ENCODE measurements at regions not wholly inside any gene's neighbourhood (a gene's known extent, or its start where the extent isn't known, plus 50 kb on each side); places are given as distances from the start of the nearest gene placed in this dataset.

DNA sequence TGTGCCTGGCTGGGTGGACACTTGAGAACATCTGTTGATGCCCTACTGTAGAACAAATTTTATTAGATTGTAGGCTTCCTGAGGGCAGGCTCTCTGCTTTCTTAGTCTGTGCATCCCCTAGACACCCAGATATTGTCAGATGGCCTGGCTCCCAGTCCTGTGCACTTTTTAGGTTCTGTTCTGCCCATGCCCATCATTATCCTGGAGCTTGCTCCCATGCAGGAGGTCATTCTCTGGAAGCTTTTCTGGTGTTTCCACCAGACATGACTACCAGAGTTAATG lies 213.3 kb downstream of the MYCN start:
- no TSS peak for BruUV-seq (replicated peaks)
- H4K5ac ChIP-seq (ENCODE audit: low read depth, low read length), result no peak overlapping the region
- no peak overlapping the region for H3K18ac ChIP-seq (ENCODE audit: low read depth, low read length)
- no peak overlapping the region for H2BK5ac ChIP-seq (ENCODE audit: low read depth, low read length, poor library complexity, severe bottlenecking)
- H4K91ac ChIP-seq (ENCODE audit: insufficient read depth, low read depth, low read length), result no peak overlapping the region
- dilution Hi-C loops (cut with HindIII; ENCODE audit: low sequenced_read_pairs, unreplicated experiment) (no loop called here), intact Hi-C loops (cut with micrococcal nuclease) (no loop called here), in situ Hi-C loops (cut with MboI; ENCODE audit: low sequenced_read_pairs) (no loop called here)
- H2AK9ac ChIP-seq (replicated peaks; ENCODE audit: low read depth, low read length, poor library complexity), result no peak overlapping the region
- no peak overlapping the region for H2BK20ac ChIP-seq (ENCODE audit: low read depth, low read length)
- peaks cover 19% of the 10 kb centered on the region for H3K9me3 ChIP-seq (ENCODE audit: control insufficient read depth, insufficient read depth, low read length)
- H3K36me3 ChIP-seq (ENCODE audit: control insufficient read depth, insufficient read depth, low read length), result no peaks in the 10 kb centered on the region
- no peak overlapping the region for H3K9ac ChIP-seq (ENCODE audit: low read depth, low read length)
- DNase-seq (no peak), ATAC-seq (ENCODE audit: low read depth) (no peak)
- no peaks in the 10 kb centered on the region for H3K9me1 ChIP-seq (ENCODE audit: insufficient read depth, low read length)
- no peak overlapping the region for H2BK15ac ChIP-seq (ENCODE audit: low read depth, low read length)
- H3K56ac ChIP-seq (ENCODE audit: extremely low read depth, insufficient read depth, low read length), result no peak overlapping the region
- H3K79me1 ChIP-seq (ENCODE audit: low read depth in 1 of 2, low read length in 2 of 2), result no peaks in the 10 kb centered on the region
- ChIA-PET CTCF (no interaction called here), POLR2A (ENCODE audit: unreplicated experiment) (no interaction called here)
- H3K14ac ChIP-seq (replicated peaks; ENCODE audit: low read depth, low read length), result no peak overlapping the region
- H2AFZ ChIP-seq (replicated peaks; ENCODE audit: low read length, poor library complexity), result no peak overlapping the region
- H3K4ac ChIP-seq (ENCODE audit: low read depth, low read length), result no peak overlapping the region
- no peaks in the 10 kb centered on the region for H4K20me1 ChIP-seq (ENCODE audit: insufficient read depth, low read length)
- H3K27me3 ChIP-seq (ENCODE audit: control insufficient read depth, insufficient read depth, low read length), result no peaks in the 10 kb centered on the region
- no peak overlapping the region for H3K23ac ChIP-seq (ENCODE audit: low read depth, low read length)
- H3K4me2 ChIP-seq (ENCODE audit: low read depth, low read length), result no peak overlapping the region
- no peak overlapping the region for H4K8ac ChIP-seq (ENCODE audit: low read depth in 2 of 2, low read length in 2 of 2)
- H3K27ac ChIP-seq (ENCODE audit: insufficient read depth, low read length), result no peak overlapping the region
- no peak overlapping the region for H3K4me3 ChIP-seq (ENCODE audit: insufficient read depth, low read depth, low read length)
- H2AK5ac ChIP-seq (ENCODE audit: low read depth, low read length), result no peak overlapping the region
- no peak overlapping the region for H2BK120ac ChIP-seq (ENCODE audit: low read depth, low read length)
- TF ChIP-seq MAZ (IDR thresholded peaks at IDR 0.05; ENCODE audit: borderline replicate concordance, low read depth, low read length) (no peak), RFX5 (IDR thresholded peaks at IDR 0.05; ENCODE audit: low read depth, low read length) (no peak)
- no peaks in the 10 kb centered on the region for H3K4me1 ChIP-seq (ENCODE audit: control insufficient read depth, insufficient read depth, low read length)

All from IMR-90 (cell line).